Amniotic epithelial cell (primary cell): ENCODE measurements at regions not wholly inside any gene's neighbourhood (a gene's known extent, or its start where the extent isn't known, plus 50 kb on each side); places are given as distances from the start of the nearest gene placed in this dataset.
A peak's percentile ranks its signal among the peaks of the same experiment; 100 is the strongest.

Experiments used
- DNase-seq: peaks from one replicate; pipeline ENCODE4 v3.0.0-alpha.2; 2010; ENCODE audit warnings: low read depth

DNA sequence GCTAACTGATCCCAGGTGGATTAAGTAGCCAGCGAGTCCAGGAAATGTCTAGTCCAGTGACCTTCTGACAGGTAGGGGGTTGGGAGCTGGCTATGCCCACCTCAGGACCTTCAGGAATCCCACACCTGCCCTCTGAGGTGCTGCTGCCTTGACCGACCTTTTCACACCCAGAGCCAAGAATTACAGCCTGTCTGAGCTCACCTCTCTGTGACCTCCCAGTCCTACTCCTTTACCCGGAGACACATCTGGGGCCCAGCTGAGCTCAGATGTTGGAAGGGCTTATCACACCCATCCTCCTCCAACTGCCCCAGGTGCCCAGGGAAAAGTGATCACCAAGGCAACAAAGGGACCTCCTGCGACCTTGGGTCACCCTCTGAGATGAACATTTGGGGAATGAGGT lies 413.3 kb upstream of the TNP1 start:
- no peak for DNase-seq

DNA sequence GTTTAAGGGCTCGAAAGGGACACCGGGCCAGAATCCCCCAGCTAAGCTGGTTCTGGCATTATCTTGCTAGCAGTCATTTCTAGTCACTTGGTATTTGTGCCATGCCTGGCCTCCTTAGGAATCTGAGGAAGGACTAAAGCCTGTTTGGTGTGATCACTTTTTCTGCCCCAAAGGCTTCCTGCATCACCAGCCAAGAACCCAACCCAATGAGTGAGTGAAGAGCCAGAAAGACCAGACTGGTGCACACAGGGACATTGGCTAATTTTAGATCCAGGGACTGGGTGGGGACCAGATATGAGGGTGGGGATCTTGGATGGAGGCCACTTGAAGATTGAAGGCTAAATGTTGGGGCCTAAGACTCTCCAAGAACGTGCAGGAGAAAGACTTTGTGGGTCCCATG lies 411.9 kb upstream of the TNP1 start:
- DNase-seq: no peak

DNA sequence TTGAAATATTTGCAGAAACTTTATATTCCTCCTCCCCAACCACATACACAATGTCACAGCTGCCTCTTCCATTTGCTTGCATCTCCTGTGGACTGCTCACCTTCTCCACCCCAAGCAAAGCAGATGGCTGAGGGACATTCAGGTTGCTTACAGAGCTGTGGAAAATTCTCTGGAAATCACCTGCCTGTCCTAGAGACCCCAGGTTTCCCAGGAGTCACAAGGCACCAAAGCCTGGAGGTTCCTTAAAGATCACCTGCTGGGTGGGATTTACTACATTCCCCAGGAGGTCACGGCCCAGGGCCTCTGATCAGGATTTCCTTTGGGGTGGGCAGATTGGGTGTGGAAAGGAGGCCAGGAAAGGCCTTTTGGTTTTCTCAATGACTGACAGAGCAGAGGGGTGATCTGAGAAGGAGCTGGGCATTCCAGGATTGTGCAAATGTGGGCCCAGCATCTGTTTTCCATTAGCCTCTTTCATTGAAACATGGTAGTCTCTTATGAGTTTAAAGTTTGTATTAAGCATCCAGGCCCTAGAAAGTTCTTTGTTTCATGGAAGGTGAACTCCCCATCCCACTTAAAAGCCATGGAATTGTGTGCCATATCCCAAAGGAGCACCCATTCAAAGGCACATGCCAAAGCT lies 410.7 kb upstream of the TNP1 start:
- no peak for DNase-seq

DNA sequence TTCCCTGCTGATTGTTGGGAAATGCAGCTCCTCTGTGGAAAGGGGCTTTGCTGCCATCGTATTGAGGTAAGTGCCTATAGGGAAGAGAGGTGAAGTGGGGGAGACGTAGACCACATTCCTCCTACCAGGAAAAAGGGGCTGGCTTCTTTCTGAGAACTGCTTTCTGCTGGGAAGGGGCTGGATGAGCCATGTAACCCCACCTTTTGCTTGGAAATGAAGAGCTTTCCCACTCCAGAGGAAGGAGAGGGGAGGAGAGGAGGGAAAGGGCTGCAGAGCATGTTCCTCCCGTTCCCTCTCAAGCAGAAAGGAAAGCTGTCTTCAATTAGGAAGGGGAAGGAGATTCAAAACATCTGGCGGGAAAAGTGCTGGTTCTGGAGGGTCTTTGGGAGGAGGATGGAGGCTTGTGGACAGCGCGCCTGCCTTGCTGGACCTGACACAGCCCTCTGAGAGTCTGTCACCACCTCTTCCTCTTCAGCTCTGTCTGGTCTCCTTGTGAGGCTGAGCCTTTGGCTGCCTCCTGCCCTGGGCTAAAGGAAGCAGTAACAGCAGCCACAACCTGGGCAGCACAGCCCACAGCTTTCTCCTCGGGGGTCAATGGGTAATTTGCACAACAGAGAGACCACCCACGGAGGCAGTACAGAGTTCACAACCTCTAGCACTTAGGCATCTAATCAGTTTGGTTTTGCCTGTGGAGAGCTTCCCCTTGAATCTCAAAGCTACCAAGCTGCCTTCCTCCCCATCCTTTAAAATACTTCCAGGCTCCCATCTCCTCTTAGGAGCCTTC lies 410.0 kb upstream of the TNP1 start:
- no peak for DNase-seq

GRCh38 chr2:217268978-217269377 lies 409.1 kb upstream of the TNP1 start:
- no peak for DNase-seq

DNA sequence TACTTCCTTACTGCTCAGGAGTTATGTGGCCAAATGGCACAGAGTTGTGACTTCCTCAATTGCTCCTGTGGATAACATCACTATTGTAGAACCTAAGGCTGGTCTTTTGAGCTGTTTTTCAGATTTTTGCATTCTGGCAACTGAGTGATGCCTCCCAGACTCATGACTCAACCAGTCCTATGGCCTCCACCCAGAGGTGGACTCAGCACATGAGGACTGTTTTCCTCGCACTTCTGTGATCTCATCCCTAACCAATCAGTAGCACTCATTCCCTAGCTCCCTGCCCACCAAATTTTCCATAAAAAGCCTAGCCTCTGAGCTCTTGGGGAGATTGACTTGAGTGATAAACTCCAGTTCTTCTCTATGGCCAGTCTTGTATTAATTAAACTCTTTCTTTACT lies 407.9 kb upstream of the TNP1 start:
- no peak for DNase-seq

DNA sequence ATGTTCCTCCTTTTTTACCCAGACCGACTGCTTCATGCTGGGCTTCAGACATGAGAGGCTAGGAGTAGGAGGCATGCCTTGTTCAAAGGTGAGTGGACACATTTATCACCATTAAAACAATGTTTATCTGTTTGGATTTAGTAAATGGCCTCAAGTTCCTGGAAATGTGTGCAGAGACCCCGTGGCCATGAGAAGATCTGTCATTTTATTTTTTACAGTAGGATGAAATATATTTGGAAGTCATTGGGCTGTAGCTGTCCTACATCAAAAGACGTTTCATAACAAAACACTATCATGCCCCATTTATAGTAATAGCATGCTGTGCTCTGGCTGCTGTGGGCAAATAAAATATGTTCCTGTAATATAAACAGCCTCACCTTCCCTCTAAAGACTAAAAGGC lies 403.9 kb upstream of the TNP1 start:
- no peak for DNase-seq

GRCh38 chr2:217262911-217263310 lies 403.0 kb upstream of the TNP1 start:
- no peak for DNase-seq

GRCh38 chr2:217261452-217261851 lies 401.6 kb upstream of the TNP1 start:
- peak; percentile 88 for DNase-seq

DNA sequence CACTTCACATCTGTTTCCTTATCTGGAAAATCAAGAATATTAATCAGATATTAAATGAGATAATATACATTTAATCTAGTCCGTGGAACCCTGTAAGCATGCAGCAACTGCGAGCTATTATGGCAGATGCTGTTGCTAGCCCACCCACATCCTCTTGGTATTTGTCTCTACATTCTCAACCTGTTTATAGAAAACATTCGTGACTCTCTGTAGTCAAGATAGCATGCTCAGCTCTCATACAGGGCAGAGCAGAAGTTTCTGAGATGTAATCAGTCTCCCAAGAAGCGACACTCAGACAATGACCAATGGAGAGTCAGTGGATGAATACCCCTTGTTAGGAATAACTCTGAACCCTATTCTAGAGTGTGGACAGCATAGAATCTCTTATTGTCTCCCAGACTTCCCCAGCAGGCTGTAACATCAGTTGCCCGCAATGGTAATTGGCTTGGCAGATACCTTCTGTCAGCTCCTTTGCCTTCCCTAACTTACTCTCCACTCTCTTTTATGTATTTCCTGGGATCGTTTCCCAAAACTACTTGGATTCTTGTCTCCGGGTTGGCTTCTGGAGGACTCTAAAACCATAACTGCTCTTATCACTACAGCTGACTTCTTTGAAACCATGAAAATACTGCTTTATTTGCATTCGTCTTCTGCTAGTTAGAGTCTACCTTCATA lies 400.7 kb upstream of the TNP1 start:
- no peak for DNase-seq

DNA sequence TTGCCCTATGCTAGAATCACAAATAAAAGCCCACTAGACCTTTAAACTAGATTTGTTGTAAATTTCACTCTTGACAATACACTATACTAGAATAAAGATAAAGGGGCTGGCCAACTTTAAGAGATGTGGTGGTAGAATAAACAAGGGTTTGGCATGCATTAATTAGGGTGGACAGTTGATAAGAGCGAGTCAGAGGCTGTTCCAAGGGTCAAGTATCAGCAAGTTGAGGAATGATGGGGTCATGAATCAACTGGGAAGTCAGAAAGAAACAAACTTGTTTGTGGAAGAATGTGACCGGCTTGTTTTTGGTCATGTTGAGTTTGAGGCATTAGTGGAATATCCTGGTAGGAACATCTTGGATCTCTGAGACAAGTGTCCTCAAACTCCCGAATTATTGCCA lies 398.3 kb upstream of the TNP1 start:
- no peak for DNase-seq

- peak; percentile 61 for DNase-seq
Measured at GRCh38 chr2:217256251-217256650, 396.4 kb upstream of the TNP1 start.

DNA sequence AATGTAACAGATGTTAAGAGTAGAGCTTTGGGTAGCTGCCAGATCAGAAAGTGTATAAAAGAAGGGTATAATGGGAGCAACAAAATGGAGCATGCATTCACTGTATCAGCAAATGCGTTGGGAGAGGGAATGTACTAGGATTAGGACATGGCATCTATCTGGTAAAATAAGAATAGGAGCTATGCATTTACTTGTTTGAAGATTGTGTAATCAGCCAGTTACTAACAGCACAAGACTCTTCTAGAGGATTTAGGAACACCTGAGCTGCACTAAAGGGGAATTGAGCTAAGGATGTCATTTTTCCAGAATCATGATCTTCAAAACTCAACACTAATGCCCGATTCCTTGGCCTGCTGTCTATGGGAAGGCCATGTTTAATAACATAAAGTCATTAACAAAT lies 394.2 kb upstream of the TNP1 start:
- no peak for DNase-seq

DNA sequence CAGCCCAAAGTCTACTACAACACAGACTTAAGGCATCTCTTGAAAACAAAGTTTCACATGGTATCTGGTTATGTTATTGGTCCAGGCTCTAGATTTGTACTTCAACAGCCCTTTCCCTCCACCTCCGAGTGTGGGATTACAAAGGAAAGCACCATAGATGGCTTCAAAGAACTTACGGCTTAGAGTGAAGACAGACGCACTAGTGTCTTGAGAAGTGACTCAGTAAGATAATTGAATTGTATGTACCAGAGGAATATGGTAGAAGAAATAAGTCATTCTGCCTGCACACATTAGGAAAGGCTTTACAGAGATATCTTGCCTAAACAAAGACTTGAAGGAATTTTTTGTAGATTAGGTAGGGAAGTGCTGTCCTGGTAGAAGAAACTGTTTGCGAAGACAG lies 392.3 kb upstream of the TNP1 start:
- DNase-seq: peak; percentile 49

GRCh38 chr2:217250013-217250524 lies 390.2 kb upstream of the TNP1 start:
- DNase-seq: peak; percentile 80

DNA sequence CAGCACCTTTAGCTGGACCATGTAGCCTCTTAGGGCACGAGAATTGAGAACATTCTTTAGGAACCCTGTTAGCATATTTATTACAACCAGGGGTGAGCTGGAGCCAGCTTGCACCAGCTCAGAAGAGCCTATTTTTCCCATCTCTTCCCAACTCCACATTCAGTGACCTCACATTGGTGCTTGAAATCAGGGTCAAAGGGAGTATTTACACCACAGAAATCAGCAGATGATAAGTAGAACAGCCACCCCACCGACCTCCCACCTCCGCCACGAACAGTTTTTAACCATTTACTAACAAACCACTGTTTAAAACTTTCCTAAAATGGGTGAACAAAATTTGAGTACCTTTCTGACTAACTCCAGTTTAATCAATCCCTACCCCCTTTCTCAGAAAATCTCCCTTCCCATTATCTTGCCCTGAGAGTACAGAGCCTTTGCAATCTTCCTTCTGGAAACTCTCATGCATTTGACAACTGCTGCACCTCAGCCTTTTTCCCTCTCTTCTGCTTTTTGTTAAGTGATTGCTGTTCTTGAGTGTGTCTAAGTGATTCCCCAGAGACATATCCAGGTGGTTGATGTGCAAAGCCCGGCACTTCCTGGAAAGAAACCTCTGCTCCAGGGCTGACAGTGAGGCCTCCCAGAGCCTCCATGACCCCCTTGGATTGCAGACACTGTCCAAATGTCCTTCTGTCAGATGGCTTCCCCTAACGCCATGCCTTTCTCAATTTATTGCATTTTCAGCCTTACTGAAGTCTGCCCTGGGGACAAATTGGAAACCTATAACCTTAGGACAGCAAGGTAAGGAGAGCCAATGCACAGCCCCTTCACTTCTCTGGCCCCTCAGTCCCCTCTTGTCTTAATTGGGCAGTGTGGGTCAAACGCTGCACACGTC lies 389.5 kb upstream of the TNP1 start:
- DNase-seq: peak; percentile 82

- peak; percentile 47 for DNase-seq
Measured at GRCh38 chr2:217248312-217248935, 388.6 kb upstream of the TNP1 start.

DNA sequence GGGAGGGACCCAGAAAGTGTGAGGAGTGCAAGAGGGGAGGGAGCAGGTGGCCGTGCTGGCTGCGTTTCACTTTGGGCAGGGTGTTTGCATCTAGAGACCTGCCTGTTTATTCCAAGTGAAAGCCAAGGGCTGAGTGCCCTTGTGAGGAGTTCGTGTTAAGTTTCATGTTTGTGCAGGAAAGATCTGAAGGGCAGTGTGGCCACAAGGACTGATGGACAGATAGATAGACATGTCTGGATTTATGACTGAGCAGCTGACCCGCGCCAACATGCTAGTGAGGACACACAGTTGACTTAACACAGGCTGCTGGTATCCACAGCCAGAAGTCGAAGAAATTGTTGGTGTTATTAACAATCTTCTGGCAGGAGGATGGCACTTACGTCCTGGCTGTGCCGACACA lies 387.6 kb upstream of the TNP1 start:
- no peak for DNase-seq

- no peak for DNase-seq
Measured at GRCh38 chr2:217246108-217246507, 386.2 kb upstream of the TNP1 start.

GRCh38 chr2:217244815-217245214 lies 385.0 kb upstream of the TNP1 start:
- no peak for DNase-seq

DNA sequence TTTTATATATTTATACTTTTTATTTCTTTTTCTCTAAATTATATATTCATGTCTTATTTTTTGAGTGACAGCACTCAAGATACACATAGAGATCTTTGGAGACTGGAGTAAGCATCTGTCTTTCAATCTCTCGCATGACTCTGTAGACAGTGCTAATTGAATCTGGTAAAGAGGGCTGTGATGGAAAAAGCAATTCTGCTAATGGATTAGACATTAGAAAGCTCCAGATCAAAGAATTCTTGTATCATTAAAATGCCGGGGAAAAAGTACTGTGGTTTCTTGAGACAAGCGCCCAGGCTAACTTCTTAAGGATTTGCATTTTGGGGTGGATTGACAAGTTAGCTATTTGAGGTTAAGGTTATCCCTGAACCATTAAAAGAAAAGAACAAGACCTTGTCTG lies 383.1 kb upstream of the TNP1 start:
- no peak for DNase-seq

GRCh38 chr2:217231724-217232123 lies 371.9 kb upstream of the TNP1 start:
- DNase-seq: no peak
